ENCODE measurements at regions not wholly inside any gene's neighbourhood (a gene's known extent, or its start where the extent isn't known, plus 50 kb on each side); places are given as distances from the start of the nearest gene placed in this dataset.

- Histone ChIP-seq H3K9me3 (ENCODE audit: control insufficient read depth, low read length) (peaks cover 14% of the 10 kb centered on the region), H2AFZ (ENCODE audit: low read depth, low read length) (no peak overlapping the region), H3K4me3 (ENCODE audit: insufficient read depth in 1 of 2, low read depth in 1 of 2, low read length in 2 of 2) (no peak overlapping the region), H3K4me2 (ENCODE audit: low read length, poor library complexity, severe bottlenecking) (no peak overlapping the region), H3K27me3 (ENCODE audit: control insufficient read depth in 1 of 2, insufficient read depth in 1 of 2, low read length in 2 of 2) (no peaks in the 10 kb centered on the region), H3K79me1 (replicated peaks; ENCODE audit: low read length, poor library complexity, severe bottlenecking) (no peaks in the 10 kb centered on the region), H3K4me1 (ENCODE audit: control insufficient read depth, insufficient read depth, low read depth, low read length) (no peaks in the 10 kb centered on the region), H3K18ac (ENCODE audit: low read depth in 1 of 2, low read length in 2 of 2) (no peak overlapping the region), H2BK12ac (ENCODE audit: low read length in 2 of 2) (no peak overlapping the region), H3K9ac (ENCODE audit: low read length) (no peak overlapping the region), H2AK5ac (ENCODE audit: low read length, severe bottlenecking) (no peak overlapping the region), H3K23ac (ENCODE audit: low read length in 2 of 2) (no peak overlapping the region), H2BK15ac (ENCODE audit: low read depth, poor library complexity, severe bottlenecking) (no peak overlapping the region), H2BK120ac (ENCODE audit: low read depth, low read length) (no peak overlapping the region), H3K14ac (ENCODE audit: low read length in 2 of 2) (no peak overlapping the region), H3K27ac (ENCODE audit: low read length, poor library complexity, severe bottlenecking) (no peak overlapping the region), H2BK5ac (ENCODE audit: low read depth, low read length, poor library complexity, severe bottlenecking) (no peak overlapping the region), H3K36me3 (ENCODE audit: control insufficient read depth in 1 of 2, insufficient read depth in 2 of 2, low read depth in 1 of 2, low read length in 2 of 2) (no peaks in the 10 kb centered on the region), H3K4ac (ENCODE audit: low read depth in 1 of 2, low read length in 2 of 2) (no peak overlapping the region), H4K8ac (ENCODE audit: low read length) (no peak overlapping the region), H4K91ac (ENCODE audit: low read length) (no peak overlapping the region)
- 79% methylated on average over 6 of the region's 6 CpGs for WGBS
- no peak for DNase-seq
These were observed 1952.6 kb upstream of the WWC1 start for GRCh38 chr5:166338801-166339200.

DNA sequence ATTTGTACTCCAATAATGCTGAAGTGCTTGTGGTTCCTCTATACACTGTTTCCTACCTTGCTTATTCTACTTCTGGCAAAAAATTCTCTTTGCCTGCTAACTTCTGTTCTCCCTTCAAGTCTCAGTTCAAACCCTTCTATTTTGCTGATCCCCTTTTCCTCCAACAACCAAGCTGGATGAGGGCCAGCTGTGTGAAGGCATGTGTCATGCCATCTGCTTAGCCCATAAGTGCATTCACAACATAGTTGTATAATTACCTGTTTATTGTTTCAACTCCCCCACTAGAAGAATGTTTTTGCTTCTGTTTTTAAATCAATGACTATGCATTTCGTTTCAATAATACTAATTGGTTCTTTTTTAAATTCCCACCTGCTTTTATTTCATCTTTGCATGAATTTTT, 1951.4 kb upstream of the WWC1 start:
- WGBS, result no CpG with 5 or more reads among the region's 1 CpG
- Histone ChIP-seq H3K4me1 (ENCODE audit: control insufficient read depth, insufficient read depth, low read depth, low read length) (no peaks in the 10 kb centered on the region), H3K14ac (ENCODE audit: low read length in 2 of 2) (no peak overlapping the region), H3K4ac (ENCODE audit: low read depth in 1 of 2, low read length in 2 of 2) (no peak overlapping the region), H3K4me3 (ENCODE audit: insufficient read depth in 1 of 2, low read depth in 1 of 2, low read length in 2 of 2) (no peak overlapping the region), H3K18ac (ENCODE audit: low read depth in 1 of 2, low read length in 2 of 2) (no peak overlapping the region), H2BK15ac (ENCODE audit: low read depth, poor library complexity, severe bottlenecking) (no peak overlapping the region), H3K27me3 (ENCODE audit: control insufficient read depth in 1 of 2, insufficient read depth in 1 of 2, low read length in 2 of 2) (no peaks in the 10 kb centered on the region), H3K9me3 (ENCODE audit: control insufficient read depth, low read length) (peaks cover 12% of the 10 kb centered on the region), H2BK5ac (ENCODE audit: low read depth, low read length, poor library complexity, severe bottlenecking) (no peak overlapping the region), H3K4me2 (ENCODE audit: low read length, poor library complexity, severe bottlenecking) (no peak overlapping the region), H4K8ac (ENCODE audit: low read length) (no peak overlapping the region), H2BK12ac (ENCODE audit: low read length in 2 of 2) (no peak overlapping the region), H3K9ac (ENCODE audit: low read length) (no peak overlapping the region), H3K23ac (ENCODE audit: low read length in 2 of 2) (no peak overlapping the region), H3K27ac (ENCODE audit: low read length, poor library complexity, severe bottlenecking) (no peak overlapping the region), H2BK120ac (ENCODE audit: low read depth, low read length) (no peak overlapping the region), H2AFZ (ENCODE audit: low read depth, low read length) (no peak overlapping the region), H3K36me3 (ENCODE audit: control insufficient read depth in 1 of 2, insufficient read depth in 2 of 2, low read depth in 1 of 2, low read length in 2 of 2) (no peaks in the 10 kb centered on the region), H4K91ac (ENCODE audit: low read length) (no peak overlapping the region), H2AK5ac (ENCODE audit: low read length, severe bottlenecking) (no peak overlapping the region), H3K79me1 (replicated peaks; ENCODE audit: low read length, poor library complexity, severe bottlenecking) (no peaks in the 10 kb centered on the region)
- DNase-seq, result no peak

- Histone ChIP-seq H3K9me3 (ENCODE audit: control insufficient read depth, low read length) (peaks cover 4% of the 10 kb centered on the region), H3K4me1 (ENCODE audit: control insufficient read depth, insufficient read depth, low read depth, low read length) (no peaks in the 10 kb centered on the region), H3K23ac (ENCODE audit: low read length in 2 of 2) (no peak overlapping the region), H2AFZ (ENCODE audit: low read depth, low read length) (no peak overlapping the region), H3K14ac (ENCODE audit: low read length in 2 of 2) (no peak overlapping the region), H4K8ac (ENCODE audit: low read length) (peak overlapping the region; percentile 35), H2BK120ac (ENCODE audit: low read depth, low read length) (no peak overlapping the region), H3K36me3 (ENCODE audit: control insufficient read depth in 1 of 2, insufficient read depth in 2 of 2, low read depth in 1 of 2, low read length in 2 of 2) (no peaks in the 10 kb centered on the region), H3K4me3 (ENCODE audit: insufficient read depth in 1 of 2, low read depth in 1 of 2, low read length in 2 of 2) (no peak overlapping the region), H3K27me3 (ENCODE audit: control insufficient read depth in 1 of 2, insufficient read depth in 1 of 2, low read length in 2 of 2) (no peaks in the 10 kb centered on the region), H3K4ac (ENCODE audit: low read depth in 1 of 2, low read length in 2 of 2) (no peak overlapping the region), H3K27ac (ENCODE audit: low read length, poor library complexity, severe bottlenecking) (no peak overlapping the region), H3K18ac (ENCODE audit: low read depth in 1 of 2, low read length in 2 of 2) (no peak overlapping the region), H4K91ac (ENCODE audit: low read length) (no peak overlapping the region), H2BK5ac (ENCODE audit: low read depth, low read length, poor library complexity, severe bottlenecking) (no peak overlapping the region), H3K4me2 (ENCODE audit: low read length, poor library complexity, severe bottlenecking) (no peak overlapping the region), H2BK15ac (ENCODE audit: low read depth, poor library complexity, severe bottlenecking) (no peak overlapping the region), H2AK5ac (ENCODE audit: low read length, severe bottlenecking) (no peak overlapping the region), H3K79me1 (replicated peaks; ENCODE audit: low read length, poor library complexity, severe bottlenecking) (no peaks in the 10 kb centered on the region), H3K9ac (ENCODE audit: low read length) (no peak overlapping the region), H2BK12ac (ENCODE audit: low read length in 2 of 2) (no peak overlapping the region)
- WGBS, result 85% methylated on average over 5 of the region's 5 CpGs
- no peak for DNase-seq
These were observed 1949.6 kb upstream of the WWC1 start for GRCh38 chr5:166341740-166342337.

DNA sequence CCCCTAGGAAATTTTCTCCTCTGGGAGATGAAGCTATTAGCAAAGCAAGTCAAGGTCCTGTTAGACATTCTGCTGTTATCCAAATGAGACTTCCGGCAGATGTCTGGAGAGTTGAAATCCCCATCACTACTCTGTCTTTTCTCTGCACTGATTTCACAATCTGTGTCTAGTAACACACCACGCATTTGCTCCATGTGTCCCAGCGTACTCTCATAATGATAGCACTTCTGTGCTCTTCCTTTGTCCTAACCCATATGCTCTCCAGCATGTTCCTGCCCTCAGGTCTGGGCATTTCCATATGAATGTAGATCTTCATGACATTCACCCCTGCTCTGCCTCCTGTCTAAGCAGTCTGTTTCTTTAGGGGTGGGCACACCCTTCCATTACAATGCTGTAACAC, 1949.0 kb upstream of the WWC1 start:
- Histone ChIP-seq H3K9ac (ENCODE audit: low read length) (no peak overlapping the region), H4K8ac (ENCODE audit: low read length) (no peak overlapping the region), H2AK5ac (ENCODE audit: low read length, severe bottlenecking) (no peak overlapping the region), H2BK15ac (ENCODE audit: low read depth, poor library complexity, severe bottlenecking) (no peak overlapping the region), H3K79me1 (replicated peaks; ENCODE audit: low read length, poor library complexity, severe bottlenecking) (no peaks in the 10 kb centered on the region), H3K4me2 (ENCODE audit: low read length, poor library complexity, severe bottlenecking) (no peak overlapping the region), H3K18ac (ENCODE audit: low read depth in 1 of 2, low read length in 2 of 2) (peak overlapping the region; percentile 28 to 46), H3K4me3 (ENCODE audit: insufficient read depth in 1 of 2, low read depth in 1 of 2, low read length in 2 of 2) (no peak overlapping the region), H3K27me3 (ENCODE audit: control insufficient read depth in 1 of 2, insufficient read depth in 1 of 2, low read length in 2 of 2) (no peaks in the 10 kb centered on the region), H3K9me3 (ENCODE audit: control insufficient read depth, low read length) (no peaks in the 10 kb centered on the region), H3K36me3 (ENCODE audit: control insufficient read depth in 1 of 2, insufficient read depth in 2 of 2, low read depth in 1 of 2, low read length in 2 of 2) (no peaks in the 10 kb centered on the region), H2AFZ (ENCODE audit: low read depth, low read length) (no peak overlapping the region), H4K91ac (ENCODE audit: low read length) (no peak overlapping the region), H3K4me1 (ENCODE audit: control insufficient read depth, insufficient read depth, low read depth, low read length) (no peaks in the 10 kb centered on the region), H3K4ac (ENCODE audit: low read depth in 1 of 2, low read length in 2 of 2) (no peak overlapping the region), H3K23ac (ENCODE audit: low read length in 2 of 2) (no peak overlapping the region), H2BK5ac (ENCODE audit: low read depth, low read length, poor library complexity, severe bottlenecking) (no peak overlapping the region), H2BK120ac (ENCODE audit: low read depth, low read length) (no peak overlapping the region), H3K14ac (ENCODE audit: low read length in 2 of 2) (no peak overlapping the region), H2BK12ac (ENCODE audit: low read length in 2 of 2) (peak overlapping the region; percentile 37 to 59), H3K27ac (ENCODE audit: low read length, poor library complexity, severe bottlenecking) (no peak overlapping the region)
- peak; percentile 84 for DNase-seq
- WGBS, result 62% methylated on average over 3 of the region's 3 CpGs
